Fibroblast of lung (primary cell): ENCODE measurements at regions not wholly inside any gene's neighbourhood (a gene's known extent, or its start where the extent isn't known, plus 50 kb on each side); places are given as distances from the start of the nearest gene placed in this dataset.

Experiments
- EZH2 ChIP-seq: IDR thresholded peaks from 2 replicates; pipeline ENCODE4 v1.5.1; 2012; ENCODE audit warnings: low read length, control low read depth, mild to moderate bottlenecking; ENCODE audit errors: missing control alignments
- TF ChIP-seq, protein P1 (sequence below), 2 donors: IDR thresholded peaks in 1 of 2; conservative IDR thresholded peaks in 1 of 2; 1 replicate in 1 of 2; 2 replicates in 1 of 2; pipeline ENCODE4 v1.5.1; 2011 to 2012; ENCODE audit warnings: low read length in 2 of 2, control low read depth in 1 of 2, inconsistent platforms in 1 of 2, low read depth in 1 of 2, mild to moderate bottlenecking in 1 of 2

GRCh38 chr6:223763-224162, 68.5 kb upstream of the DUSP22 start:
- TF ChIP-seq, protein P1, sequence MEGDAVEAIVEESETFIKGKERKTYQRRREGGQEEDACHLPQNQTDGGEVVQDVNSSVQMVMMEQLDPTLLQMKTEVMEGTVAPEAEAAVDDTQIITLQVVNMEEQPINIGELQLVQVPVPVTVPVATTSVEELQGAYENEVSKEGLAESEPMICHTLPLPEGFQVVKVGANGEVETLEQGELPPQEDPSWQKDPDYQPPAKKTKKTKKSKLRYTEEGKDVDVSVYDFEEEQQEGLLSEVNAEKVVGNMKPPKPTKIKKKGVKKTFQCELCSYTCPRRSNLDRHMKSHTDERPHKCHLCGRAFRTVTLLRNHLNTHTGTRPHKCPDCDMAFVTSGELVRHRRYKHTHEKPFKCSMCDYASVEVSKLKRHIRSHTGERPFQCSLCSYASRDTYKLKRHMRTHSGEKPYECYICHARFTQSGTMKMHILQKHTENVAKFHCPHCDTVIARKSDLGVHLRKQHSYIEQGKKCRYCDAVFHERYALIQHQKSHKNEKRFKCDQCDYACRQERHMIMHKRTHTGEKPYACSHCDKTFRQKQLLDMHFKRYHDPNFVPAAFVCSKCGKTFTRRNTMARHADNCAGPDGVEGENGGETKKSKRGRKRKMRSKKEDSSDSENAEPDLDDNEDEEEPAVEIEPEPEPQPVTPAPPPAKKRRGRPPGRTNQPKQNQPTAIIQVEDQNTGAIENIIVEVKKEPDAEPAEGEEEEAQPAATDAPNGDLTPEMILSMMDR (conservative IDR thresholded peaks at IDR 0.05 in 1 of 2, IDR thresholded peaks at IDR 0.05 in 1 of 2; ENCODE audit: low read depth in 1 of 2, low read length in 2 of 2) = no peak
- TF ChIP-seq EZH2 = no peak
